ENCODE measurements at regions not wholly inside any gene's neighbourhood (a gene's known extent, or its start where the extent isn't known, plus 50 kb on each side); places are given as distances from the start of the nearest gene placed in this dataset.

DNA sequence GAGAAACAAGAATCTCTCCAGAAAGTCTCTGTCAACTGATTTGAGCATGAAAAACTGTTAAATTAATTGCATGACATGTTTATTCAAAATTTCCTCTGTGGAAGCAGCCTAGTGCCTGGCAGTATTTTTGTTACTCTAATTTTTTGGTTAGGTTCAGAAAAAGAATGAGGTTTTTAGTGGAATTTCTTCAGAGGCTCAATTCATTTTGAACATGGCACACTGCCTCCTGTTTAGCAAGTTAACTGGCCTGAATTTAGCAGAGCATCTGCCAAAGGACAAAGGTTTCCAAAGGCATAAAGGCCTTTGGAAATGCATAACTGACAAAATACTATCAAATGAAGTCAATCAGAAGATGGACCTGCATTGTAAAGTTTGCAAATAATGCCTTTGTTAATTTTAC is 1326.5 kb downstream of the PLA2G4A start:
- no peaks in the 10 kb centered on the region for H3K27me3 ChIP-seq (ENCODE audit: insufficient read depth, low read depth, low read length)
- H3K27ac ChIP-seq (ENCODE audit: low read length): no peak overlapping the region
- H3K9ac ChIP-seq (ENCODE audit: low read length): no peak overlapping the region
- H3F3A ChIP-seq (ENCODE audit: insufficient read depth, low read length, poor library complexity, severe bottlenecking): no peaks in the 10 kb centered on the region
- H3K36me3 ChIP-seq (ENCODE audit: insufficient read depth, low read length): no peaks in the 10 kb centered on the region
- no peak for TF ChIP-seq MXI1 (conservative IDR thresholded peaks at IDR 0.05; ENCODE audit: poor library complexity, severe bottlenecking)
- TF ChIP-seq TAF1 (IDR thresholded peaks at IDR 0.05; ENCODE audit: low read depth): no peak
- no peak for TF ChIP-seq SMC3 (conservative IDR thresholded peaks at IDR 0.05; ENCODE audit: poor library complexity)
- TF ChIP-seq RAD21 (conservative IDR thresholded peaks at IDR 0.05): no peak
- TF ChIP-seq EZH2 (IDR thresholded peaks at IDR 0.05; ENCODE audit: borderline replicate concordance, insufficient read depth, low read length, poor library complexity, severe bottlenecking): no peak
- TF ChIP-seq, protein P1, sequence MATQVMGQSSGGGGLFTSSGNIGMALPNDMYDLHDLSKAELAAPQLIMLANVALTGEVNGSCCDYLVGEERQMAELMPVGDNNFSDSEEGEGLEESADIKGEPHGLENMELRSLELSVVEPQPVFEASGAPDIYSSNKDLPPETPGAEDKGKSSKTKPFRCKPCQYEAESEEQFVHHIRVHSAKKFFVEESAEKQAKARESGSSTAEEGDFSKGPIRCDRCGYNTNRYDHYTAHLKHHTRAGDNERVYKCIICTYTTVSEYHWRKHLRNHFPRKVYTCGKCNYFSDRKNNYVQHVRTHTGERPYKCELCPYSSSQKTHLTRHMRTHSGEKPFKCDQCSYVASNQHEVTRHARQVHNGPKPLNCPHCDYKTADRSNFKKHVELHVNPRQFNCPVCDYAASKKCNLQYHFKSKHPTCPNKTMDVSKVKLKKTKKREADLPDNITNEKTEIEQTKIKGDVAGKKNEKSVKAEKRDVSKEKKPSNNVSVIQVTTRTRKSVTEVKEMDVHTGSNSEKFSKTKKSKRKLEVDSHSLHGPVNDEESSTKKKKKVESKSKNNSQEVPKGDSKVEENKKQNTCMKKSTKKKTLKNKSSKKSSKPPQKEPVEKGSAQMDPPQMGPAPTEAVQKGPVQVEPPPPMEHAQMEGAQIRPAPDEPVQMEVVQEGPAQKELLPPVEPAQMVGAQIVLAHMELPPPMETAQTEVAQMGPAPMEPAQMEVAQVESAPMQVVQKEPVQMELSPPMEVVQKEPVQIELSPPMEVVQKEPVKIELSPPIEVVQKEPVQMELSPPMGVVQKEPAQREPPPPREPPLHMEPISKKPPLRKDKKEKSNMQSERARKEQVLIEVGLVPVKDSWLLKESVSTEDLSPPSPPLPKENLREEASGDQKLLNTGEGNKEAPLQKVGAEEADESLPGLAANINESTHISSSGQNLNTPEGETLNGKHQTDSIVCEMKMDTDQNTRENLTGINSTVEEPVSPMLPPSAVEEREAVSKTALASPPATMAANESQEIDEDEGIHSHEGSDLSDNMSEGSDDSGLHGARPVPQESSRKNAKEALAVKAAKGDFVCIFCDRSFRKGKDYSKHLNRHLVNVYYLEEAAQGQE (IDR thresholded peaks at IDR 0.05; ENCODE audit: borderline replicate concordance): no peak
- no peak for TF ChIP-seq EP300 (conservative IDR thresholded peaks at IDR 0.05; ENCODE audit: poor library complexity, severe bottlenecking)
- TF ChIP-seq CTCF (IDR thresholded peaks at IDR 0.05; ENCODE audit: poor library complexity, severe bottlenecking): no peak
- TF ChIP-seq POLR2AphosphoS5 (IDR thresholded peaks at IDR 0.05): no peak
- no peaks in the 10 kb centered on the region for H4K20me1 ChIP-seq (ENCODE audit: insufficient read depth)
- H3K4me2 ChIP-seq (ENCODE audit: low read length): no peak overlapping the region
- H3K9me3 ChIP-seq (ENCODE audit: low read length): no peaks in the 10 kb centered on the region
- H3K9me2 ChIP-seq (ENCODE audit: insufficient read depth, low read length): no peaks in the 10 kb centered on the region
- H3K79me2 ChIP-seq (replicated peaks; ENCODE audit: insufficient read depth, low read length): no peaks in the 10 kb centered on the region
- H2AFZ ChIP-seq (ENCODE audit: low read depth, low read length): no peak overlapping the region
- H3K4me3 ChIP-seq (ENCODE audit: low read length): no peak overlapping the region

- no peak overlapping the region for H3K9ac ChIP-seq (ENCODE audit: low read length)
- no peaks in the 10 kb centered on the region for H3K79me2 ChIP-seq (replicated peaks; ENCODE audit: insufficient read depth, low read length)
- H3K27me3 ChIP-seq (ENCODE audit: insufficient read depth, low read depth, low read length): no peaks in the 10 kb centered on the region
- no peak overlapping the region for H3K4me2 ChIP-seq (ENCODE audit: low read length)
- H3K36me3 ChIP-seq (ENCODE audit: insufficient read depth, low read length): no peaks in the 10 kb centered on the region
- H4K20me1 ChIP-seq (ENCODE audit: insufficient read depth): no peaks in the 10 kb centered on the region
- H3K9me2 ChIP-seq (ENCODE audit: insufficient read depth, low read length): no peaks in the 10 kb centered on the region
- H3K27ac ChIP-seq (ENCODE audit: low read length): no peak overlapping the region
- no peaks in the 10 kb centered on the region for H3F3A ChIP-seq (ENCODE audit: insufficient read depth, low read length, poor library complexity, severe bottlenecking)
- H2AFZ ChIP-seq (ENCODE audit: low read depth, low read length): no peak overlapping the region
- no peak for TF ChIP-seq RAD21 (conservative IDR thresholded peaks at IDR 0.05)
- TF ChIP-seq, protein P1 (IDR thresholded peaks at IDR 0.05; ENCODE audit: borderline replicate concordance): no peak
- TF ChIP-seq EP300 (conservative IDR thresholded peaks at IDR 0.05; ENCODE audit: poor library complexity, severe bottlenecking): no peak
- no peak for TF ChIP-seq MXI1 (conservative IDR thresholded peaks at IDR 0.05; ENCODE audit: poor library complexity, severe bottlenecking)
- TF ChIP-seq POLR2AphosphoS5 (IDR thresholded peaks at IDR 0.05): no peak
- TF ChIP-seq CTCF (IDR thresholded peaks at IDR 0.05; ENCODE audit: poor library complexity, severe bottlenecking): no peak
- no peak for TF ChIP-seq TAF1 (IDR thresholded peaks at IDR 0.05; ENCODE audit: low read depth)
- TF ChIP-seq SMC3 (conservative IDR thresholded peaks at IDR 0.05; ENCODE audit: poor library complexity): no peak
- no peak for TF ChIP-seq EZH2 (IDR thresholded peaks at IDR 0.05; ENCODE audit: borderline replicate concordance, insufficient read depth, low read length, poor library complexity, severe bottlenecking)
- H3K9me3 ChIP-seq (ENCODE audit: low read length): no peaks in the 10 kb centered on the region
- H3K4me3 ChIP-seq (ENCODE audit: low read length): no peak overlapping the region
Measured at GRCh38 chr1:188164459-188164858, 1335.7 kb downstream of the PLA2G4A start.
